Muscle layer of duodenum (tissue), 2 donors: ENCODE measurements at regions not wholly inside any gene's neighbourhood (a gene's known extent, or its start where the extent isn't known, plus 50 kb on each side); places are given as distances from the start of the nearest gene placed in this dataset.

ENCODE experiments used
- H3K27ac ChIP-seq: one replicate; pipeline ENCODE4 v1.7.0; 2013; ENCODE audit warnings: mild to moderate bottlenecking, low read length
- H3K27me3 ChIP-seq: one replicate; pipeline ENCODE4 v1.7.0; 2013; ENCODE audit warnings: low read depth, mild to moderate bottlenecking, control low read depth, low read length
- H3K36me3 ChIP-seq, 2 donors: one replicate each; pipeline ENCODE4 v1.7.0; 2013; ENCODE audit warnings: low read length in 2 of 2, control low read depth in 1 of 2, mild to moderate bottlenecking in 1 of 2; ENCODE audit not compliant: insufficient read depth in 2 of 2, control insufficient read depth in 1 of 2
- H3K4me1 ChIP-seq, 2 donors: one replicate each; pipeline ENCODE4 v1.7.0; 2013; ENCODE audit warnings: low read length in 2 of 2, mild to moderate bottlenecking in 2 of 2, control low read depth in 1 of 2, moderate library complexity in 1 of 2; ENCODE audit not compliant: insufficient read depth in 2 of 2, control insufficient read depth in 1 of 2
- H3K4me3 ChIP-seq, 2 donors: one replicate each; pipeline ENCODE4 v1.7.0; 2013; ENCODE audit warnings: low read length in 2 of 2, low read depth in 1 of 2, mild to moderate bottlenecking in 1 of 2
- H3K9me3 ChIP-seq, 2 donors: one replicate each; pipeline ENCODE4 v1.7.0; 2013; ENCODE audit warnings: low read length in 2 of 2, control low read depth in 1 of 2, mild to moderate bottlenecking in 1 of 2; ENCODE audit not compliant: control insufficient read depth in 1 of 2
- donor health status: healthy.

- Histone ChIP-seq H3K27me3 (no peaks in the 10 kb centered on the region), H3K4me3 (no peak overlapping the region), H3K27ac (no peak overlapping the region), H3K36me3 (no peaks in the 10 kb centered on the region), H3K9me3 (no peaks in the 10 kb centered on the region), H3K4me1 (no peaks in the 10 kb centered on the region)
Measured at GRCh38 chr10:107238275-107238674, 73.8 kb upstream of the SORCS1 start.

GRCh38 chr10:107232013-107232412, 67.5 kb upstream of the SORCS1 start:
- Histone ChIP-seq H3K27me3 (no peaks in the 10 kb centered on the region), H3K4me3 (no peak overlapping the region), H3K4me1 (no peaks in the 10 kb centered on the region), H3K9me3 (no peaks in the 10 kb centered on the region), H3K27ac (no peak overlapping the region), H3K36me3 (no peaks in the 10 kb centered on the region)

- no peaks in the 10 kb centered on the region for H3K9me3 ChIP-seq
- H3K27me3 ChIP-seq: no peaks in the 10 kb centered on the region
- H3K36me3 ChIP-seq: no peaks in the 10 kb centered on the region
- H3K4me3 ChIP-seq: no peak overlapping the region
- H3K27ac ChIP-seq: no peak overlapping the region
- no peaks in the 10 kb centered on the region for H3K4me1 ChIP-seq
Measured at GRCh38 chr10:107230887-107231286, 66.4 kb upstream of the SORCS1 start.

GRCh38 chr10:107215681-107216080, 51.2 kb upstream of the SORCS1 start:
- H3K36me3 ChIP-seq: no peaks in the 10 kb centered on the region
- no peak overlapping the region for H3K27ac ChIP-seq
- H3K27me3 ChIP-seq: no peaks in the 10 kb centered on the region
- no peaks in the 10 kb centered on the region for H3K4me1 ChIP-seq
- no peaks in the 10 kb centered on the region for H3K9me3 ChIP-seq
- no peak overlapping the region for H3K4me3 ChIP-seq
